Activated naive CD4-positive, alpha-beta T cell treated with anti-CD3 and anti-CD28 coated beads, Interleukin-2, amount 50 U/mL, for 72 hours (primary cell): ENCODE measurements at regions not wholly inside any gene's neighbourhood (a gene's known extent, or its start where the extent isn't known, plus 50 kb on each side); places are given as distances from the start of the nearest gene placed in this dataset.
"Not testable (repeated sequence)": the region's sequence is repeated elsewhere in the genome, so short reads cannot be mapped to it uniquely, and the experiment has no call there.

Experiments
- ATAC-seq, 2 donors: fragments of 150-1000 bp; cut with Tn5 transposase; 2 replicates each; pipeline ENCODE4 v1.10.0; 2021; ENCODE audit warnings: mild to moderate bottlenecking in 2 of 2, moderate library complexity in 2 of 2
- DNase-seq, 2 donors: peaks; one replicate each; pipeline ENCODE4 v3.0.0; 2021 to 2022; ENCODE audit warnings: low spot score in 2 of 2
- H3K27ac Mint-ChIP-seq, 2 donors: one replicate each; pipeline ENCODE4 v1.8.0; 2022; ENCODE audit warnings: mild to moderate bottlenecking in 2 of 2, mixed read lengths in 2 of 2
- H3K36me3 Mint-ChIP-seq, 2 donors: one replicate each; pipeline ENCODE4 v1.8.0; 2022; ENCODE audit warnings: mixed read lengths in 2 of 2
- H3K9me3 Mint-ChIP-seq, 2 donors: one replicate each; pipeline ENCODE4 v1.8.0; 2022; ENCODE audit warnings: mixed read lengths in 2 of 2

DNA sequence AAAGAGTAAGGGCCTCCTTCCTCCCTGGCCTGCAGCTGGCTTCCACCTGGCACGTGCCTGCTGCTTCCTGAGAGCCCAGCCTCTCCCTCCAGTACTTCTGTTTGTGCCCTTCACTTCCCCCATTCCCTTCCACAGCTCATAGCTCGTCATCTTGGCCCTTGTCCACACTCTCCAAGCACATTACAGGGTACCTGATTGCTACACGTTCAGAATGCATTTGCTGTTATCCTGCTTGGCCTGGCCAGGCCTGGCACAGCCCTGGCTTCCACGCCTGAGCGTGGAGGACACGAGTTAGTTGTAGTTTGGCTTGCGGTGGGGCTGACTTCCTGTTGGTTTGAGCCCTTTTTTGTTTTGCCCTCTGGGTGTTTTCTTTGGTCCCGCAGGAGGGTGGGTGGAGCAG is 197.2 kb upstream of the TP53TG3 start:
- H3K27ac Mint-ChIP-seq, ATAC-seq, DNase-seq, H3K36me3 Mint-ChIP-seq, H3K9me3 Mint-ChIP-seq: not testable (repeated sequence)

DNA sequence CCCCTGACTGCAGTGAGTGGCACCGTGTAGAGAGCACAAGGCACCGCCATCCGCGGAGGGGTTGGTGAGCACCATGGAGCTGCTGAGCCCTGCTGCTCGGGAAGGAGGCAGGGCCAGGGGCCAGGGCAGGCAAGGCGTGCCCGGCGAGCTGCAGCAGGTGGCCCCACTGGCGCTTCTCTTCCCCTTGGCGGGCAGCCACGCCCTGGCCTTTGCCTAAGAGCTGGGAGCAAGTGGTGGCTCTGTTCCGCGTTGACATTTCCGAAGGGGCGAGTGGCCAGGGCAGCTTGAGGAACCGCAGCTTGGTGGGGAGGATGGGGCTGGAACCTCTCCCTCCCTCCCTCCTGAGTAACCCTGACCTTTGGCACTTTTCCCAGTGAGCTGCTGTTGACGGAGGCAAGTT is 194.7 kb upstream of the TP53TG3 start:
- not testable (repeated sequence) for DNase-seq, ATAC-seq, H3K36me3 Mint-ChIP-seq, H3K27ac Mint-ChIP-seq, H3K9me3 Mint-ChIP-seq

DNA sequence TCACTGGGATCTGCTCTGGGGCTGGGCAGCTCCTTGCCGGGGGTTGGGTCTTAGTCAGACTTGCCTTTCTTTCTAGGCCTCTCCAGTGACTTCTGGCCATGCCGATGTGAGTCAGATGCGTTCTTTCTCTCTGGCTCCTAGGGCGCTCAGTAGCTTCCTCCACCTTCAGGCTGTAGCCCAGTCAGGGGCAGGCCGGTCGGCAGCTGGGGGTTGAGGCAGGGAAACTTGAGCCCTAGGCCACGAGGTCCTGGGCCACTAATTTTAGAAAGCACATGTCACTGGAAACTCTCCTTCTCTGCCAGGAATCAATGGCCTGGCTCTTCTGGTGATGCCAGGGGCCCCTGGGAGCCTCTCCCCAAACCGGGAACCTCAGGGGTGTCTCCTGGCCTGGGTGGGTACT is 192.4 kb upstream of the TP53TG3 start:
- H3K27ac Mint-ChIP-seq, H3K9me3 Mint-ChIP-seq, H3K36me3 Mint-ChIP-seq, ATAC-seq, DNase-seq: not testable (repeated sequence)

DNA sequence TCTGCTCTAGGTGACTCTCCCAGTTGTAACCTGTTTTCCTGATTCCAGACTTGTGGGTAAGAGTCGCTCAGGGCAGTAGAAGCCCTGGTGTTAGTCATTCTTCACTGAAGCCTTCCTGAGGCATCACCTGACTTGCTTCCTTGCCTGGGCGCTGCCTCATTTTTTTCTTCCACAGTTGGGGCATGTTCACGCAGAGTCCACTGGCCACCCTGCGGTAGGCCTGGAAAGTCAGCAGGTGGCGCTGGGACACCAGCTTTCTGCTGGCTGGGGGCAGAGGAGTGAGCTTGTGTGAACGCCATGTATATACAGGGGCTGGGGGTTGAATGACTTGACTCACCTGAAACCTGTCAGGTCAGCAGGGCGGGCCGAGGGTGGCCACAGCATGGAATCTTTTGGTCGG is 189.3 kb upstream of the TP53TG3 start:
- not testable (repeated sequence) for H3K9me3 Mint-ChIP-seq, DNase-seq, H3K27ac Mint-ChIP-seq, H3K36me3 Mint-ChIP-seq, ATAC-seq

DNA sequence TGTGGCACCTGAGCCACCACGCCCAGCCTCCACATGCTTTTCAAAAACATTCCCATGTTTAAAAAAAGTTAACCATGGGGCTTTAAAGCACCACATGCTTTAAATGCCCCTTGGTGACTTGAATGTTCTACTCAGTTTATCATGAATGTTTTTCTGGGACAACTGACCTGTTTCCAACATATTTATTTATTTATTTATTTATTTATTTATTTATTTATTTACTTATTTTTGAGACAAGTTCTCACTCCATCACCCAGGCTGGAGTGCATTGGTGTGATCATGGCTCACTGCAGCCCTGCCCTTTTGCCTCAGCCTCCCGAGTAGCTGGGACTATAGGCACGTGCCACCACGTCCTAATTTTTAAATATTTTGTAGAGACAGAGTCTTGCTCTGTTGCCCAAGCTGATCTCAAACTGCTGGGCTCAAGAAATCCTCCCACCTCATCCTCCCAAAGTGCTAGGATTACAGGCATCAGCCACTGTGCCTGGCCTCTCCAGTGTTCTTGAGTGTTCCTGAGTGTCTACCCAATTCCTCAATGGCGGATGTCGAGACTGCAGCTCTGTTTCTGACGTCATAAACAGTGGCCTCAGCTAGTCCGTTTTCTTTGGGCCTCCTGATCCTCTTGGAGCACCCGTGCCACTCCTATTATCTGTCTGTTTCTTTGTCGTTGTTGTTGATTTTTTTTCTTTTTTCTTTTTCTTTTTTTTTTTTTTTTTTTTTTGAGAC is 185.7 kb upstream of the TP53TG3 start:
- not testable (repeated sequence) for ATAC-seq, DNase-seq, H3K9me3 Mint-ChIP-seq, H3K36me3 Mint-ChIP-seq, H3K27ac Mint-ChIP-seq

DNA sequence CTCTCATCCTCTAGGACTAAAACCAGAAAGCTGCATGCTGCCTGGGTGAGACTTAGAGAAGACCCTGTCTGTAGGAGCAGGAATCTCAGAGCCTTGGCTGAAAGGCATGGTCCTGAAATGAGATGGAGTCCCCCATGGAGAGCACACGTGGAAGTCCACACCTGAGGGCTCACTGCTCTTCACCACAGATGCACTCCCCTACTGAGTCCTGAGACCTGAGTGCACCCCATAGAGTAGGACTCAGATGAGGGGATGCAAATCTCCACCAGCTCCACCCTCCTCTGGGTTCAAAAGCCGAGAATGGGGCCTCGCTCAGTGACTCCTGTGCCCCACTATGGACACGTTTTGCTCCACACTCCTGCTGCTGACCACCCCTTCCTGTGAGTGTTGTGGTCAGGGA is 171.4 kb upstream of the TP53TG3 start:
- H3K9me3 Mint-ChIP-seq, H3K36me3 Mint-ChIP-seq, DNase-seq, H3K27ac Mint-ChIP-seq: not testable (repeated sequence)
- peak in 1 of 2 donors; percentile 53 for ATAC-seq

DNA sequence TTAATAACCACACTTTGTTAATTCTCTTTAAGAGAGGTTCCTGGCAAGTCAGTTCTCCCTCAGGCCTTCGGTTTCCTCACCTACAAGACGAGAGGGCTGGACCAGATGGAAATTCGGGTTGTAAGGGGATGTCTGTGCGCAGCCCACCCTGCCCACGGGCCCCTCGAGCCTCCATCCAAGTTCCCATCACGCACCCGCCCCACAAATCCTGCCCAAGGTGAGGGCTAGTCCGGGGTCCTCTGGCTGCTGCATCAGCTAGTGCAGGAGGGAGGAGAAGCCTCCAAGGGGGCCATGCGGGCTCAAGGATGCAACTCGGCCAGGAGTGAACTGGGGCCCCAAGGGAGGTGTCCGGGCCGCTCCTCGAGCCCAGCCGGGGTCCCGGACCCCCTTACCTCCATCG is 169.6 kb upstream of the TP53TG3 start:
- H3K27ac Mint-ChIP-seq, result not testable (repeated sequence)

DNA sequence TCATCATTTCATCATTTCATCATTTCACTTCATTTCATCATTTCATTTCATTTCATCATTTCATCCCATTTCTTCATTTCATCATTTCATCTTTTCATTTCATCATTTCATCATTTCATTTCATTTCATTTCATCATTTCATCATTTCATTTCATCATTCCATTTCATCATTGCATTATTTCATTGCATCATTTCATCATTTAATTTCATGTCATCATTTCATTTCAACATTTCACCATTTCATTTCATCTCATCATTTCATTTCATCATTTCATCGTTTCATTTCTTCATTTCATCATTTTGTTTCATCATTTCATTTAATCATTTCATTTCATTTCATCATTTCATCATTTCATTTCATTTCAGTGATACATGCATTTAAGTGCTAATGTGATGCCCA is 166.9 kb upstream of the TP53TG3 start:
- not testable (repeated sequence) for H3K9me3 Mint-ChIP-seq, H3K27ac Mint-ChIP-seq, H3K36me3 Mint-ChIP-seq, ATAC-seq, DNase-seq

More for the DNA sequence above, 169.6 kb upstream of the TP53TG3 start:
- not testable (repeated sequence) for H3K36me3 Mint-ChIP-seq, H3K9me3 Mint-ChIP-seq, DNase-seq, ATAC-seq

DNA sequence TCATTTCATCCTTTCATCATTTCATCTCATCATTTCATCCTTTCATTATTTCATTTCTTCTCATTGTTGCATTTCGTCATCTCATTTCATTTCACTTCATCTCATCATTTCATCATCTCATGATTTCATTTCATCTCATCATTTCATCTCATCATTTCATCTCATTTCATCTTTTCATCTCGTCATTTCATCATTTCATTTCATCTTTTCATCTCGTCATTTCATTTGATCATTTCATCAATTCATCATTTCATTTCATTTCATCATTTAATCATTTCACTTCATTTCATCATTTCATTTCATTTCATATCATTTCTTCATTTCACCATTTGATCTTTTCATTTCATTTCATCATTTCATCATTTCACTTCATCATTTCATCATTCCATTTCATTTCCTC is 131.3 kb upstream of the TP53TG3 start:
- not testable (repeated sequence) for ATAC-seq, H3K27ac Mint-ChIP-seq, H3K36me3 Mint-ChIP-seq, DNase-seq, H3K9me3 Mint-ChIP-seq

DNA sequence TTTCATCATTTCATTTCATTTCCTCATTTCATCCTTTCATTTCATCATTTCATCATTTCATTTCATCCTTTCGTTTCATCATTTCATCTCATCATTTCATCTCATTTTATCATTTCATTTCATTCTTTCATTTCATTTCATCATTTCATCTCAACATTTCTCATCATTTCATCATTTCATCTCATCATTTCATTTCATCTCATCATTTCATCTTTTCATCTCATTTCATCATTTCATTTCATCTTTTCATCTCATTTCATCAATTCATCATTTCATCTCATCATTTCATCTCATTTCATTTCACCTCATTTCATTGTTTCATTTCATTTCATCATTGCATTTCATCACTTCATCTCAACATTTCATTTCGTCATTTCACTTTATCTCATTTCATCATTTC is 129.7 kb upstream of the TP53TG3 start:
- not testable (repeated sequence) for H3K27ac Mint-ChIP-seq, ATAC-seq, H3K36me3 Mint-ChIP-seq, H3K9me3 Mint-ChIP-seq, DNase-seq
